Neural cell (in vitro differentiated cells): ENCODE measurements at regions not wholly inside any gene's neighbourhood (a gene's known extent, or its start where the extent isn't known, plus 50 kb on each side); places are given as distances from the start of the nearest gene placed in this dataset.
"Not testable (repeated sequence)": the region's sequence is repeated elsewhere in the genome, so short reads cannot be mapped to it uniquely, and the experiment has no call there.

Source experiments
- H2AFZ ChIP-seq: fragments of 200-600, 300-800 bp; sonication (generic), shearing (Covaris generic); 2 replicates; pipeline ENCODE4 v1.6.0; 2014; ENCODE audit warnings: low read depth, mild to moderate bottlenecking, antibody characterized with exemption, low read length, moderate library complexity
- H3F3A ChIP-seq: fragments of 200-600 bp; shearing (Covaris generic); 2 replicates; pipeline ENCODE4 v1.6.1; 2016; ENCODE audit warnings: mild to moderate bottlenecking, moderate library complexity, mixed read lengths, antibody characterized with exemption, low read length; ENCODE audit not compliant: insufficient read depth, poor library complexity, severe bottlenecking
- H3K27ac ChIP-seq: fragments of 200-600, 300-800 bp; sonication (generic), shearing (Covaris generic); 2 replicates; pipeline ENCODE4 v1.5.1; 2014; ENCODE audit warnings: mild to moderate bottlenecking, low read length, moderate library complexity
- H3K27me3 ChIP-seq: fragments of 300-800, 200-600 bp; sonication (generic), shearing (Covaris generic); 2 replicates; pipeline ENCODE4 v1.6.0; 2014; ENCODE audit warnings: mild to moderate bottlenecking, low read depth, low read length, moderate library complexity; ENCODE audit not compliant: insufficient read depth
- H3K36me3 ChIP-seq: fragments of 300-800, 200-600 bp; sonication (generic), shearing (Covaris generic); 2 replicates; pipeline ENCODE4 v1.5.1; 2014; ENCODE audit warnings: mild to moderate bottlenecking, antibody characterized with exemption, low read length, moderate library complexity; ENCODE audit not compliant: insufficient read depth
- H3K4me2 ChIP-seq: fragments of 300-800, 200-600 bp; sonication (generic), shearing (Covaris generic); 2 replicates; pipeline ENCODE4 v1.6.0; 2014; ENCODE audit warnings: mild to moderate bottlenecking, low read length
- H3K4me3 ChIP-seq: fragments of 300-800, 200-600 bp; sonication (generic), shearing (Covaris generic); 2 replicates; pipeline ENCODE4 v1.5.1; 2014; ENCODE audit warnings: mild to moderate bottlenecking, low read length, moderate library complexity
- H3K79me2 ChIP-seq: fragments of 200-600 bp; shearing (Covaris generic); replicated peaks from 2 replicates; pipeline ENCODE4 v1.6.0; 2014; ENCODE audit warnings: mild to moderate bottlenecking, low read length, moderate library complexity; ENCODE audit not compliant: insufficient read depth
- H3K9ac ChIP-seq: fragments of 300-800, 200-600 bp; sonication (generic), shearing (Covaris generic); 2 replicates; pipeline ENCODE4 v1.6.1; 2016; ENCODE audit warnings: mild to moderate bottlenecking, low read length, mixed read lengths
- H3K9me2 ChIP-seq: fragments of 200-600 bp; shearing (Covaris generic); 2 replicates; pipeline ENCODE4 v1.6.1; 2016; ENCODE audit warnings: mild to moderate bottlenecking, low read length, mixed read lengths; ENCODE audit not compliant: insufficient read depth
- H3K9me3 ChIP-seq: fragments of 200-600, 300-800 bp; sonication (generic), shearing (Covaris generic); 2 replicates; pipeline ENCODE4 v1.6.1; 2016; ENCODE audit warnings: mild to moderate bottlenecking, mixed run types, low read length, moderate library complexity, mixed read lengths
- H4K20me1 ChIP-seq: fragments of 200-600 bp; shearing (Covaris generic); 2 replicates; pipeline ENCODE4 v1.6.1; 2016; ENCODE audit warnings: mild to moderate bottlenecking, mixed run types; ENCODE audit not compliant: insufficient read depth
- CTCF ChIP-seq: fragments of 450-650 bp; IDR thresholded peaks from 2 replicates; pipeline ENCODE4 v1.5.1; 2014; ENCODE audit warnings: antibody characterized with exemption, mild to moderate bottlenecking, moderate library complexity; ENCODE audit not compliant: poor library complexity, severe bottlenecking
- EP300 ChIP-seq: fragments of 450-650 bp; conservative IDR thresholded peaks from 2 replicates; pipeline ENCODE4 v1.6.1; 2014; ENCODE audit warnings: antibody characterized with exemption, mild to moderate bottlenecking, moderate library complexity; ENCODE audit not compliant: poor library complexity, severe bottlenecking
- EZH2 ChIP-seq: fragments of 200-600, 300-800 bp; shearing (Covaris generic), sonication (generic); IDR thresholded peaks from 2 replicates; pipeline ENCODE4 v1.6.1; 2014; ENCODE audit warnings: antibody characterized with exemption, low read length, borderline replicate concordance, mild to moderate bottlenecking; ENCODE audit not compliant: insufficient read depth, poor library complexity, severe bottlenecking
- MXI1 ChIP-seq: fragments of 450-650 bp; conservative IDR thresholded peaks from 2 replicates; pipeline ENCODE4 v1.6.1; 2014; ENCODE audit warnings: antibody characterized with exemption, mild to moderate bottlenecking; ENCODE audit not compliant: poor library complexity, severe bottlenecking
- POLR2AphosphoS5 ChIP-seq: IDR thresholded peaks from 2 replicates; pipeline ENCODE4 v1.6.1; 2012
- RAD21 ChIP-seq: fragments of 450-650 bp; conservative IDR thresholded peaks from 2 replicates; pipeline ENCODE4 v1.6.1; 2014; ENCODE audit warnings: antibody characterized with exemption, mild to moderate bottlenecking, moderate library complexity
- REST ChIP-seq: IDR thresholded peaks from 2 replicates; pipeline ENCODE4 v1.6.1; 2012; ENCODE audit warnings: borderline replicate concordance
- SMC3 ChIP-seq: fragments of 450-650 bp; conservative IDR thresholded peaks from 2 replicates; pipeline ENCODE4 v1.6.1; 2014; ENCODE audit warnings: antibody characterized with exemption, mild to moderate bottlenecking, moderate library complexity; ENCODE audit not compliant: poor library complexity
- TAF1 ChIP-seq: IDR thresholded peaks from 2 replicates; pipeline ENCODE4 v1.6.1; 2012; ENCODE audit warnings: low read depth

GRCh38 chr16:65739518-65739917 lies 617.7 kb upstream of the CDH11 start:
- Histone ChIP-seq H3K4me3 (no peak overlapping the region), H3K4me2 (no peak overlapping the region), H3K27me3 (no peaks in the 10 kb centered on the region), H4K20me1 (no peaks in the 10 kb centered on the region), H2AFZ (no peak overlapping the region), H3K9me2 (no peaks in the 10 kb centered on the region), H3K79me2 (no peaks in the 10 kb centered on the region), H3K36me3 (no peaks in the 10 kb centered on the region), H3K9me3 (no peaks in the 10 kb centered on the region), H3K27ac (no peak overlapping the region), H3F3A (no peaks in the 10 kb centered on the region), H3K9ac (no peak overlapping the region)
- no peak for TF ChIP-seq POLR2AphosphoS5
- no peak for TF ChIP-seq RAD21
- TF ChIP-seq MXI1: no peak
- no peak for TF ChIP-seq SMC3
- no peak for TF ChIP-seq REST
- TF ChIP-seq CTCF: no peak
- TF ChIP-seq EP300: no peak
- no peak for TF ChIP-seq TAF1
- TF ChIP-seq EZH2: no peak

- TF ChIP-seq EZH2 (no peak), EP300 (no peak), TAF1 (no peak), RAD21 (no peak), MXI1 (no peak), CTCF (no peak), REST (no peak), SMC3 (no peak), POLR2AphosphoS5 (no peak)
- H3K27ac ChIP-seq: no peak overlapping the region
- H3K9me3 ChIP-seq: no peaks in the 10 kb centered on the region
- no peaks in the 10 kb centered on the region for H4K20me1 ChIP-seq
- H2AFZ ChIP-seq: no peak overlapping the region
- H3K36me3 ChIP-seq: no peaks in the 10 kb centered on the region
- no peaks in the 10 kb centered on the region for H3F3A ChIP-seq
- H3K27me3 ChIP-seq: no peaks in the 10 kb centered on the region
- no peaks in the 10 kb centered on the region for H3K9me2 ChIP-seq
- no peak overlapping the region for H3K9ac ChIP-seq
- no peak overlapping the region for H3K4me2 ChIP-seq
- H3K4me3 ChIP-seq: no peak overlapping the region
- H3K79me2 ChIP-seq: no peaks in the 10 kb centered on the region
Measured at GRCh38 chr16:65737831-65738230, 616.0 kb upstream of the CDH11 start.

- not testable (repeated sequence) for H3K9me2 ChIP-seq, H3K4me2 ChIP-seq, H4K20me1 ChIP-seq, H3K79me2 ChIP-seq, H3K9ac ChIP-seq, H3K27ac ChIP-seq, H3K36me3 ChIP-seq, H3K27me3 ChIP-seq, H3F3A ChIP-seq, H3K4me3 ChIP-seq, H3K9me3 ChIP-seq, H2AFZ ChIP-seq
Measured at GRCh38 chr16:65735615-65736014, 613.8 kb upstream of the CDH11 start.
